WTC11 (cell line): ENCODE measurements at regions not wholly inside any gene's neighbourhood (a gene's known extent, or its start where the extent isn't known, plus 50 kb on each side); places are given as distances from the start of the nearest gene placed in this dataset.

Source experiments
- TEAD1 ChIP-seq: sonication (generic); formaldehyde crosslinking; IDR thresholded peaks from 2 replicates; pipeline ENCODE4 v1.8.0; 2022; ENCODE audit warnings: mild to moderate bottlenecking, missing genetic modification reagents
- TEAD4 ChIP-seq: sonication (generic); formaldehyde crosslinking; IDR thresholded peaks from 2 replicates; pipeline ENCODE4 v1.8.0; 2022; ENCODE audit warnings: mild to moderate bottlenecking, missing genetic modification reagents
- ZNF317 ChIP-seq: sonication (generic); formaldehyde crosslinking; IDR thresholded peaks from 2 replicates; pipeline ENCODE4 v1.8.1; 2023; ENCODE audit warnings: low read depth, mild to moderate bottlenecking, moderate library complexity, missing genetic modification reagents, borderline replicate concordance
- TF ChIP-seq, protein P1 (sequence below): fragments of 250-450 bp; sonication (Bioruptor Pico); IDR thresholded peaks from 2 replicates; pipeline ENCODE4 v1.9.0; 2021; ENCODE audit warnings: mild to moderate bottlenecking
- TF ChIP-seq, protein P2 (sequence below): fragments of 200-600 bp; IDR thresholded peaks from 2 replicates; pipeline ENCODE4 v1.8.0; 2022; ENCODE audit warnings: antibody characterized with exemption
- TF ChIP-seq, protein P3 (sequence below): sonication (generic); formaldehyde crosslinking; IDR thresholded peaks from 2 replicates; pipeline ENCODE4 v1.8.1; 2022; ENCODE audit warnings: low read depth, missing genetic modification reagents, borderline replicate concordance

DNA sequence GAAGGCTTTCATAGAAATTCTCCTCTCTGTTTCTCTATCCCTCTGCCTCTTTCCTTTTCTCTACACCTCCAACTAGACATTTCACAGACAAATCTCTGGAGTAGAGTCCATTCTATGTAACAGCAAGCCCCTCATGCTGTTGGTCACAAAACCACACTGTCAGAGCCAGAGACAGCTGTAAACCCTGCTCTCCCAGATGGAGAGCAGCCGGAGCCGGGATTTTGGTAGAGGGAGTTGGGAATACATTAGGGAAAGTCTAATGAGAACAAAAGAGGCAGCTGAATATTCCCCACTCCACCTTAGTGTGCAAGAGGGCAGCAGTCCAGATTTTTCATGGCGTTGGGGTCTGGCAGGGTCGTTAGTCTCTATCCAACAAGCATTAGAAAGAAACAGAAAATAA, 68.3 kb upstream of the EDN1 start:
- TF ChIP-seq, protein P1, sequence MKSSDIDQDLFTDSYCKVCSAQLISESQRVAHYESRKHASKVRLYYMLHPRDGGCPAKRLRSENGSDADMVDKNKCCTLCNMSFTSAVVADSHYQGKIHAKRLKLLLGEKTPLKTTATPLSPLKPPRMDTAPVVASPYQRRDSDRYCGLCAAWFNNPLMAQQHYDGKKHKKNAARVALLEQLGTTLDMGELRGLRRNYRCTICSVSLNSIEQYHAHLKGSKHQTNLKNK (CRISPR knock-in tag): no peak
- TF ChIP-seq ZNF317 (CRISPR knock-in tag): no peak
- no peak for TF ChIP-seq TEAD4 (CRISPR knock-in tag)
- TF ChIP-seq, protein P2, sequence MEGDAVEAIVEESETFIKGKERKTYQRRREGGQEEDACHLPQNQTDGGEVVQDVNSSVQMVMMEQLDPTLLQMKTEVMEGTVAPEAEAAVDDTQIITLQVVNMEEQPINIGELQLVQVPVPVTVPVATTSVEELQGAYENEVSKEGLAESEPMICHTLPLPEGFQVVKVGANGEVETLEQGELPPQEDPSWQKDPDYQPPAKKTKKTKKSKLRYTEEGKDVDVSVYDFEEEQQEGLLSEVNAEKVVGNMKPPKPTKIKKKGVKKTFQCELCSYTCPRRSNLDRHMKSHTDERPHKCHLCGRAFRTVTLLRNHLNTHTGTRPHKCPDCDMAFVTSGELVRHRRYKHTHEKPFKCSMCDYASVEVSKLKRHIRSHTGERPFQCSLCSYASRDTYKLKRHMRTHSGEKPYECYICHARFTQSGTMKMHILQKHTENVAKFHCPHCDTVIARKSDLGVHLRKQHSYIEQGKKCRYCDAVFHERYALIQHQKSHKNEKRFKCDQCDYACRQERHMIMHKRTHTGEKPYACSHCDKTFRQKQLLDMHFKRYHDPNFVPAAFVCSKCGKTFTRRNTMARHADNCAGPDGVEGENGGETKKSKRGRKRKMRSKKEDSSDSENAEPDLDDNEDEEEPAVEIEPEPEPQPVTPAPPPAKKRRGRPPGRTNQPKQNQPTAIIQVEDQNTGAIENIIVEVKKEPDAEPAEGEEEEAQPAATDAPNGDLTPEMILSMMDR: no peak
- TF ChIP-seq, protein P3, sequence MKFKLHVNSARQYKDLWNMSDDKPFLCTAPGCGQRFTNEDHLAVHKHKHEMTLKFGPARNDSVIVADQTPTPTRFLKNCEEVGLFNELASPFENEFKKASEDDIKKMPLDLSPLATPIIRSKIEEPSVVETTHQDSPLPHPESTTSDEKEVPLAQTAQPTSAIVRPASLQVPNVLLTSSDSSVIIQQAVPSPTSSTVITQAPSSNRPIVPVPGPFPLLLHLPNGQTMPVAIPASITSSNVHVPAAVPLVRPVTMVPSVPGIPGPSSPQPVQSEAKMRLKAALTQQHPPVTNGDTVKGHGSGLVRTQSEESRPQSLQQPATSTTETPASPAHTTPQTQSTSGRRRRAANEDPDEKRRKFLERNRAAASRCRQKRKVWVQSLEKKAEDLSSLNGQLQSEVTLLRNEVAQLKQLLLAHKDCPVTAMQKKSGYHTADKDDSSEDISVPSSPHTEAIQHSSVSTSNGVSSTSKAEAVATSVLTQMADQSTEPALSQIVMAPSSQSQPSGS (CRISPR knock-in tag): no peak
- no peak for TF ChIP-seq TEAD1
